ENCODE measurements at regions not wholly inside any gene's neighbourhood (a gene's known extent, or its start where the extent isn't known, plus 50 kb on each side); places are given as distances from the start of the nearest gene placed in this dataset.

DNA sequence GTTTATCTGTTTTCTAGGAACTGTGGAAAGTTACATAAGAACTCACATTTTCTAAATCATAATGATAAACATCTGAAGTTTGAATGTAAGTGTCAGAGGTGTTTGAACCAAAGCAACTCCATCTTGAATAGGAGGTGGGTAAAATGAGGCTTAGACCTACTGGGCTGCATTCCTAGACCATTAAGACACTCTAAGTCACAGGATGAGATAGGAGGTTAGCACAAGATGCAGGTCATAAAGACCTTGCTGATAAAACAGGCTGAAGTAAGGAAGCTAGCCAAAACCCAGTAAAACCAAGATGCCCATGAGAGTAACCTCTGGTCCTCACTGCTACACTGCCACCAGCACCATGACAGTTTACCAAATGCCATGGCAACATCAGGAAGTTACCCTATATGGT lies 297.7 kb upstream of the POU5F2 start:
- TF ChIP-seq, protein P1, sequence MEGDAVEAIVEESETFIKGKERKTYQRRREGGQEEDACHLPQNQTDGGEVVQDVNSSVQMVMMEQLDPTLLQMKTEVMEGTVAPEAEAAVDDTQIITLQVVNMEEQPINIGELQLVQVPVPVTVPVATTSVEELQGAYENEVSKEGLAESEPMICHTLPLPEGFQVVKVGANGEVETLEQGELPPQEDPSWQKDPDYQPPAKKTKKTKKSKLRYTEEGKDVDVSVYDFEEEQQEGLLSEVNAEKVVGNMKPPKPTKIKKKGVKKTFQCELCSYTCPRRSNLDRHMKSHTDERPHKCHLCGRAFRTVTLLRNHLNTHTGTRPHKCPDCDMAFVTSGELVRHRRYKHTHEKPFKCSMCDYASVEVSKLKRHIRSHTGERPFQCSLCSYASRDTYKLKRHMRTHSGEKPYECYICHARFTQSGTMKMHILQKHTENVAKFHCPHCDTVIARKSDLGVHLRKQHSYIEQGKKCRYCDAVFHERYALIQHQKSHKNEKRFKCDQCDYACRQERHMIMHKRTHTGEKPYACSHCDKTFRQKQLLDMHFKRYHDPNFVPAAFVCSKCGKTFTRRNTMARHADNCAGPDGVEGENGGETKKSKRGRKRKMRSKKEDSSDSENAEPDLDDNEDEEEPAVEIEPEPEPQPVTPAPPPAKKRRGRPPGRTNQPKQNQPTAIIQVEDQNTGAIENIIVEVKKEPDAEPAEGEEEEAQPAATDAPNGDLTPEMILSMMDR (IDR thresholded peaks at IDR 0.05) = no peak
- no peak for TF ChIP-seq POLR2AphosphoS5 (IDR thresholded peaks at IDR 0.05; ENCODE audit: low read depth, low read length)
- TF ChIP-seq SIN3A (IDR thresholded peaks at IDR 0.05; ENCODE audit: borderline replicate concordance, insufficient read depth, low read depth, low read length) = no peak
- no peak for TF ChIP-seq TCF7L2 (IDR thresholded peaks at IDR 0.05; ENCODE audit: low read depth, low read length)
- TF ChIP-seq REST (IDR thresholded peaks at IDR 0.05; ENCODE audit: insufficient read depth in 1 of 2, low read depth in 2 of 2, low read length in 1 of 2) = no peak

All from Panc1 (cell line).